Omental fat pad (tissue), 3 donors: ENCODE measurements at regions not wholly inside any gene's neighbourhood (a gene's known extent, or its start where the extent isn't known, plus 50 kb on each side); places are given as distances from the start of the nearest gene placed in this dataset.

Experiments used
- ATAC-seq: fragments of 150-250 bp; one replicate; pipeline ENCODE4 v1.9.1; 2016; ENCODE audit warnings: mild to moderate bottlenecking, moderate library complexity; ENCODE audit not compliant: low FRiP score
- DNase-seq: peaks from one replicate; pipeline ENCODE4 v3.0.0-alpha.2; 2019; ENCODE audit warnings: low spot score
- TF ChIP-seq, protein P1 (sequence below), 3 donors: fragments of 450-650 bp; IDR thresholded peaks; one replicate each; pipeline ENCODE4 v1.5.1; 2016 to 2017; ENCODE audit warnings: antibody characterized with exemption in 3 of 3, mild to moderate bottlenecking in 3 of 3, moderate library complexity in 2 of 3

DNA sequence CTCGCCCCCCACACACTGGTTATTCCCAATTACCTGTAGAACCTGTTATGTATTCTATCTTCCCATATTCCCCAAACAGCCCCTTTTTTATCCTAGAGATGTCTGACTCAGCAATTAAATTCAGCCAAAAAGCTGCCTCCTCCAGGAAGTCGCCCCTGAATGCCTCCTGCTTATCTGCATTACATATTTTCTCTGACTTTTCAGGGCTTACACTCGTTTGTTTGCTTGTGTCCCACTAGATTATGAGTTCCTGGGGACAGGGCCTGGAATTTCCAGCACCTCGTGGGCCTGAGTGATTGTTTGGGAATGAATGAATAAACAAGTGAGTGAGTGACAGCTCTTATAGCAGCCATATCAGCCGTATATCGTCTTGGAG is 99.3 kb upstream of the RFLNA start:
- no peak for DNase-seq

DNA sequence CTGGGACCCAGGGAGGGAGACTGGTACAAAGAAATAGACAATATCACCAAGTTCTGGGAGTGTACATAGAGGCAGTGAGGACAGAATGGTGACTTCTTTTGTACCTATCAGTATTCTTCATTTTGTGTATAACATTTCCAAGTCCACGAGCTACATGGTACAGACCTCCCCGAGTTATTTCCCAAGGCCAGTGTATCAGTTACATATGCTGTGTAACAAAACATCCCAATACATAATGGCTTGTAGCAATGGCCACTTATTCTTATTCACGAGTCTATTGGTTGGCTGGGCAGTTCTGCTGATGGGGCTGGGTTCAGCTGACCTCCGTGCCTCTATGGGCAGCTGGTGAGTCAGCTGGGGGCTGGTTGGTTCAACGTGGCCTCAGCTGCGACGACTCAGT is 98.7 kb upstream of the RFLNA start:
- ATAC-seq, result no peak
- TF ChIP-seq, protein P1, sequence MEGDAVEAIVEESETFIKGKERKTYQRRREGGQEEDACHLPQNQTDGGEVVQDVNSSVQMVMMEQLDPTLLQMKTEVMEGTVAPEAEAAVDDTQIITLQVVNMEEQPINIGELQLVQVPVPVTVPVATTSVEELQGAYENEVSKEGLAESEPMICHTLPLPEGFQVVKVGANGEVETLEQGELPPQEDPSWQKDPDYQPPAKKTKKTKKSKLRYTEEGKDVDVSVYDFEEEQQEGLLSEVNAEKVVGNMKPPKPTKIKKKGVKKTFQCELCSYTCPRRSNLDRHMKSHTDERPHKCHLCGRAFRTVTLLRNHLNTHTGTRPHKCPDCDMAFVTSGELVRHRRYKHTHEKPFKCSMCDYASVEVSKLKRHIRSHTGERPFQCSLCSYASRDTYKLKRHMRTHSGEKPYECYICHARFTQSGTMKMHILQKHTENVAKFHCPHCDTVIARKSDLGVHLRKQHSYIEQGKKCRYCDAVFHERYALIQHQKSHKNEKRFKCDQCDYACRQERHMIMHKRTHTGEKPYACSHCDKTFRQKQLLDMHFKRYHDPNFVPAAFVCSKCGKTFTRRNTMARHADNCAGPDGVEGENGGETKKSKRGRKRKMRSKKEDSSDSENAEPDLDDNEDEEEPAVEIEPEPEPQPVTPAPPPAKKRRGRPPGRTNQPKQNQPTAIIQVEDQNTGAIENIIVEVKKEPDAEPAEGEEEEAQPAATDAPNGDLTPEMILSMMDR (IDR thresholded peaks at IDR 0.05), result no peak
- DNase-seq, result no peak

More for the DNA sequence above, 99.3 kb upstream of the RFLNA start:
- no peak for ATAC-seq
- TF ChIP-seq, protein P1 (IDR thresholded peaks at IDR 0.05), result no peak

DNA sequence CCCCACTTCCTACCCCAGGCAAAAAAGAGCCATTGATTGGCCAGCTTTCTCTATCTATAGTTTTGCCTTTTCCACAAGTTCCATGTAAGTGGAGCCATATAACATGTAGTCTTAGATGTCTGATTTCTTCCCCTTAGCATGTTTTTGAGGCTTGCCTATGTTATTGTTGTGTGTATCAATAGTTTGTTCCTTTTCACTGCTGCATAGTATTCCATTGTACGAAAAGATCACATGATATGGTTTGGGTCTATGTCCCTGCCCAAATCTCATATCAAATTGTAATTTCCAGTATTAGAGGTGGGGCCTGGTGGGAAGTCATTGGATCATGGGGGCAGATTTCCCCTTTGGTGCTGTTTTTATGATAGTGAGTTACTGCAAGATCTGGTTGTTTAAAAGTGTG is 93.6 kb upstream of the RFLNA start:
- TF ChIP-seq, protein P1 (IDR thresholded peaks at IDR 0.05), result no peak
- ATAC-seq, result no peak
- DNase-seq, result no peak

DNA sequence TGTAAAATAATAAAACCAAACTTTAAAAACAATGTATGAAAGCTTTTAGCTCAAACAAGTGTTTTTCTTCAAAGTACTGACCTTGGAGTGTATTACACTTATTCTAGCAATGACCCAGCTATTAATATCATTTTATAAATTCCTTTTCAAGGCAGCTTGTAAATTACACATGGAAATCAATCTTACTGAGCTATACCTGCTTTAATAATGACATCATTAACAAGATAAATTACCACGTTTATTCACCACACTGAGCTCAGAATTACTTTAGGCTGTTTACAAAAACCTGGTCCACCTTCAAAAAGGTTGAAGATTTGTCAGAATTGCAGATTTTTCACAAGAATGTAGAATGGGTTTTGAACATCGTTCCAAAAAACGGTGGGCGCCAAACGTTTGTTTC is 91.7 kb upstream of the RFLNA start:
- TF ChIP-seq, protein P1 (IDR thresholded peaks at IDR 0.05), result no peak
- ATAC-seq (no peak), DNase-seq (no peak)

DNA sequence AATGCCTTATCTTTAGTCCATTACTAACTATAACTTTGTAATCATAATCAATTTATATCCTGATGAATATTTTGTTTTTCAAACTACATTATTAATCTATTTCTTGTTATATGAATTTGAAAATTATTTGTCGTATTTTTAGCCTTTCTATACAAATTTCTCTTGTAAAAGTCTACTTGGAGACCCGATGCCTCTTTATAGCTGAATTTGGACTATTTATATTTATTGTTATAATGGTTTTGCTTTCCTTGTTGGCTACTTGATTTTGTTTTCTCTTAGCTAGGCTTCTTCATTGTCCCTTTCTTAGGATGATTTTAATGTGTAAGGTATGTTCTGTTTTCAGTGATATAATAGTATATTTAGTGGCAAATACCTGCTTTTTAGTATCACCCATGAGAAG is 89.5 kb upstream of the RFLNA start:
- TF ChIP-seq, protein P1 (IDR thresholded peaks at IDR 0.05), result no peak
- DNase-seq (no peak), ATAC-seq (no peak)

DNA sequence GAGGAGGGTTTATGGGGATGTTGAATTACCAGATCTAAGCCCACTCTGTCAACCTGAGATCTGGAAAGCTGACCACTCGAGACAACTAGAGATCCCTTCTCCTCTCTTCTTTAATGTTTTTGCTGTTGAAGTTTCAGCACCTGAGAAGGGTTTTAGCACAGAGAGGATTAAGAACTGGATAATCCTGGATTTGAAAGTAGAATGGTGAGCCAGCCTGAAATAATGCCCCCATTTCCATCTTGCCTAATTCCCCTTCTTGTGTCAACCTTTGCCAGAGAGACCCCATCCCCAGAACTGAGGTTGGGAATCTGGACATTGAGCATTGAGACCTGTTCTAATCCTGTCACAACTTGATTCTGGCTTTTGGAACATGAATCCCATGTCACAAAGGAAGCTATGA is 87.8 kb upstream of the RFLNA start:
- TF ChIP-seq, protein P1 (IDR thresholded peaks at IDR 0.05), result no peak
- ATAC-seq, result no peak

DNA sequence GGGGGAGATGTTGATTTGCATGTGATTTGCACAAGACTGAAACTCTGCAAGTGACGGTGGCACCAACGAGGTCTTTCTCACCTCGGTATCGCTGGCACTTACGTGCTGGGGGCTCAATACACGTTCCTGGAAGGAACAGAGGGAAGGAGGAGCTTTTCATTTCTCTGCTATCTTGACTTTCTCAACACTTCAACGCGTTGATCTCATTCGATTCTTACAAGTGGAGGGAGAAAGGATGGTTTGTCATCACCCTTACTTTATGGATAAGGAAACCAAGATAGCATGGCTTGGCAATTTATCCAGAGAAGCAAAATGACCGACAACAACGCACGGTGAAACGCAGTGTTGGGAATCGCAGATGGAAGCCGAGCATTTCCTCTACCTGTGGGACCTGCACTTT is 87.3 kb upstream of the RFLNA start:
- DNase-seq (no peak), ATAC-seq (no peak)
- TF ChIP-seq, protein P1 (IDR thresholded peaks at IDR 0.05), result no peak

More for the DNA sequence above, 87.8 kb upstream of the RFLNA start:
- no peak for DNase-seq
